Gastrocnemius medialis (tissue), 4 donors: ENCODE measurements at regions not wholly inside any gene's neighbourhood (a gene's known extent, or its start where the extent isn't known, plus 50 kb on each side); places are given as distances from the start of the nearest gene placed in this dataset.
"Not testable (repeated sequence)": the region's sequence is repeated elsewhere in the genome, so short reads cannot be mapped to it uniquely, and the experiment has no call there.

Source experiments
- ATAC-seq, 2 donors: fragments of 150-250 bp; one replicate each; pipeline ENCODE4 v1.9.1; 2016
- DNase-seq, 2 donors: peaks; one replicate each; pipeline ENCODE4 v3.0.0-alpha.2; 2019
- H3K27ac ChIP-seq, 4 donors: fragments of 200-600 bp; sonication (generic); 1 replicate in 1 of 4; 2 replicates in 3 of 4; pipeline ENCODE4 v1.5.1; 2016 to 2018; ENCODE audit warnings: mild to moderate bottlenecking in 2 of 4, moderate library complexity in 1 of 4
- H3K27me3 ChIP-seq, 3 donors: fragments of 200-600 bp; sonication (generic) in 2 of 3; 1 replicate in 1 of 3; 2 replicates in 2 of 3; pipeline versions ENCODE4 v1.5.1 to v1.6.0; 2016 to 2019; ENCODE audit warnings: mild to moderate bottlenecking in 1 of 3, moderate library complexity in 1 of 3
- H3K36me3 ChIP-seq, 2 donors: fragments of 200-600 bp; sonication (generic) in 1 of 2; one replicate each; pipeline ENCODE4 v1.5.1; 2017 to 2018
- H3K4me1 ChIP-seq, 2 donors: fragments of 200-600 bp; sonication (generic) in 1 of 2; one replicate each; pipeline ENCODE4 v1.5.1; 2016 to 2017; ENCODE audit warnings: mild to moderate bottlenecking in 2 of 2
- H3K4me3 ChIP-seq, 4 donors: fragments of 200-600 bp; sonication (generic) in 3 of 4; 1 replicate in 1 of 4; 2 replicates in 3 of 4; pipeline ENCODE4 v1.5.1; 2016 to 2019; ENCODE audit warnings: mild to moderate bottlenecking in 2 of 4
- H3K9me3 ChIP-seq, 3 donors: fragments of 200-600 bp; sonication (generic) in 2 of 3; 1 replicate in 1 of 3; 2 replicates in 2 of 3; pipeline ENCODE4 v1.5.1; 2016 to 2019
- POLR2A ChIP-seq, 2 donors: fragments of 450-650 bp; IDR thresholded peaks; one replicate each; pipeline ENCODE4 v1.6.1; 2017; ENCODE audit warnings: antibody characterized with exemption in 2 of 2, mild to moderate bottlenecking in 2 of 2, moderate library complexity in 2 of 2
- in situ Hi-C, 4 donors: fragments of 200-750 bp; cut with MboI; loops; one replicate each; pipeline versions ENCODE4 v1.15.0 to v1.8.0; 2017; ENCODE audit warnings: low sequenced_read_pairs in 4 of 4
- intact Hi-C: fragments of 100-400 bp; cut with DNase I; formaldehyde crosslinking; loops from one replicate; pipeline ENCODE4 v1.15.1; 2023; ENCODE audit warnings: low total_unique reads
- TF ChIP-seq, protein P1 (sequence below), 5 experiments: fragments of 450-650 bp in 3 of 5; fragments of 200-600 bp in 2 of 5; sonication (generic) in 2 of 5; IDR thresholded peaks in 4 of 5; conservative IDR thresholded peaks in 1 of 5; 1 replicate in 4 of 5; 2 replicates in 1 of 5; pipeline ENCODE4 v1.5.1; 2016 to 2019; ENCODE audit warnings: antibody characterized with exemption in 5 of 5, mild to moderate bottlenecking in 3 of 5, moderate library complexity in 3 of 5

DNA sequence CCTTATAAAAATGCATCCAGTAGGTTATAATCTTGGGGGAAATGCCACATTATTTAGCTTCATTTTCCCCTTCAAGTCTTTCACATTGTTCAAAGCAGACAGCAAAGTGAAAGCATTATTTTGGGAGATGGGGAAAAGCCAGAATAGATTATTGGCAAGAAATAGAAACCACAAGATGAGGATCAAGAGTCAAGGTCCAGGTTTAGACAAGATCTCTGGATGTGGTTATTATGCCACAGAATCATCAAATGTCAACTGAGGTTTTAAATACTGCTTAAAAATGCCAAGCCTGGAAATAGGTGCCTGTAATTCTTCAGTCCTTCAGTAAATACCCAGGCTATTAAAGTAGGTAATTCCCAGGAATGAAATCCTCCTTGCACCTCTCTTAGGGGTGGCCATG, 65.1 kb upstream of the ALOX12 start:
- peaks cover 0 to 3% of the 10 kb centered on the region in 2 donors for H3K4me1 ChIP-seq
- no peaks in the 10 kb centered on the region for H3K36me3 ChIP-seq
- no peak for DNase-seq
- no peaks in the 10 kb centered on the region for H3K27me3 ChIP-seq
- H3K4me3 ChIP-seq: no peak overlapping the region
- TF ChIP-seq POLR2A (IDR thresholded peaks at IDR 0.05): no peak
- TF ChIP-seq, protein P1, sequence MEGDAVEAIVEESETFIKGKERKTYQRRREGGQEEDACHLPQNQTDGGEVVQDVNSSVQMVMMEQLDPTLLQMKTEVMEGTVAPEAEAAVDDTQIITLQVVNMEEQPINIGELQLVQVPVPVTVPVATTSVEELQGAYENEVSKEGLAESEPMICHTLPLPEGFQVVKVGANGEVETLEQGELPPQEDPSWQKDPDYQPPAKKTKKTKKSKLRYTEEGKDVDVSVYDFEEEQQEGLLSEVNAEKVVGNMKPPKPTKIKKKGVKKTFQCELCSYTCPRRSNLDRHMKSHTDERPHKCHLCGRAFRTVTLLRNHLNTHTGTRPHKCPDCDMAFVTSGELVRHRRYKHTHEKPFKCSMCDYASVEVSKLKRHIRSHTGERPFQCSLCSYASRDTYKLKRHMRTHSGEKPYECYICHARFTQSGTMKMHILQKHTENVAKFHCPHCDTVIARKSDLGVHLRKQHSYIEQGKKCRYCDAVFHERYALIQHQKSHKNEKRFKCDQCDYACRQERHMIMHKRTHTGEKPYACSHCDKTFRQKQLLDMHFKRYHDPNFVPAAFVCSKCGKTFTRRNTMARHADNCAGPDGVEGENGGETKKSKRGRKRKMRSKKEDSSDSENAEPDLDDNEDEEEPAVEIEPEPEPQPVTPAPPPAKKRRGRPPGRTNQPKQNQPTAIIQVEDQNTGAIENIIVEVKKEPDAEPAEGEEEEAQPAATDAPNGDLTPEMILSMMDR (IDR thresholded peaks at IDR 0.05 in 4 of 5, conservative IDR thresholded peaks at IDR 0.05 in 1 of 5): no peak
- no peak overlapping the region for H3K27ac ChIP-seq
- no peak for ATAC-seq
- no peaks in the 10 kb centered on the region for H3K9me3 ChIP-seq
- intact Hi-C loops: no loop called here
- in situ Hi-C loops: no loop called here

DNA sequence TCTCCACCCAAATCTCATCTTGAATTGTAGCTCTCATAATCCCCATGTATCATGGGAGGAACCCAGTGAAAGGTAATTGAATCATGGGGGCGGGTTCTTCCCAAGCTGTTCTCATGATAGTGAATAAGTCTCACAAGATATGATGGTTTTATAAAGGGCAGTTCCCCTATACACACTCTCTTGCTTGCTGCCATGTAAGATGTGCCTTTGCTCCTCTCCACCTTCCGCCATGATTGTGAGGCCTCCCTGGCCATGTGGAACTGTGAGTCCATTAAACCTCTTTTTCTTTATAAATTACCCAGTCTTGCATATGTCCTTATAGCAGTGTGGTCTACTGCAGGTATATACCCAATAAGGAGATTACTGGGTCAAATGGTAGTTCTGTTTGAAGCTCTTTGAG, 61.3 kb upstream of the ALOX12 start:
- H3K27me3 ChIP-seq, H3K36me3 ChIP-seq, H3K9me3 ChIP-seq, H3K27ac ChIP-seq, ATAC-seq, H3K4me3 ChIP-seq, in situ Hi-C loops, intact Hi-C loops, DNase-seq: not testable (repeated sequence)
- peaks cover 0 to 11% of the 10 kb centered on the region in 2 donors for H3K4me1 ChIP-seq

DNA sequence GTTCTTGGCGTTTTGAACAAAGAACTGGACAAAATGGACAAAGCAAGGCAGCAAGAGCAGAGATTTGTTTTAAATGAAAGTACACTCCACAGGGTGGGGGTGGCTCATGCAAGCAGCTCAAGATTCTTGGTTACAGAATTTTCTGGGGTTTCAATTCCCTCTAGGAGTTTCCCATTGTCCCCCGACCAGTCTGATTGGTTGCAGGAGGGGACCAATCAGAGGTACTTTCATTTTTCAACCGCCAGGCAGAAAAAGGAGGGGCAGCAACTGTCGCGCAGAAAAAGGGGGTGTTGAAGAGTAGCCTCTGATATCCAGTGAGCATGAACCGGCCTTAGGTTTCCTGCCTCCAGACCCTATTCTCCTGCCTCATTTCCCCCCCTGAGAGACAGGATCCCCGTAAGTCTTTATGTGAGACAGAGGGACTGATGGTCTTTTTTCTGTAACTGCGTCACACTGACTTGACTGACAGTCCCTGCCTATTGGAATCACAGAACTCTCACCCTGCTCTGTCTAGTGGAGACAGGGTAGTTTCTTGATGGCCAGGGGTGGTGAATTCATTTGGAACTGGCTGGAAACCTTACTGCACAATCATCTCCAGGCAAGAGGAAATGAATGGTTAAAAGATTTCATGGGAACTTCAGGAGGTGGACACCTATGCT, 59.4 kb upstream of the ALOX12 start:
- in situ Hi-C loops: no loop called here
- peak; percentile 5 to 45 for DNase-seq
- peak in 1 of 2 donors; percentile 26 for TF ChIP-seq POLR2A (IDR thresholded peaks at IDR 0.05)
- TF ChIP-seq, protein P1 (IDR thresholded peaks at IDR 0.05 in 4 of 5, conservative IDR thresholded peaks at IDR 0.05 in 1 of 5): no peak
- Histone ChIP-seq H3K4me1 (peaks cover 0 to 11% of the 10 kb centered on the region in 2 donors), H3K9me3 (no peaks in the 10 kb centered on the region), H3K27me3 (no peaks in the 10 kb centered on the region), H3K4me3 (peak overlapping the region; percentile 48 to 63 (median 58)), H3K27ac (peak overlapping the region; percentile 58 to 76 (median 71)), H3K36me3 (no peaks in the 10 kb centered on the region)
- intact Hi-C loops: loop anchor here (1.0 kb wide), 1 partner anchor 76 kb away; the partner anchor contains the start of gene RNASEK
- ATAC-seq: peak; percentile 80 to 81

DNA sequence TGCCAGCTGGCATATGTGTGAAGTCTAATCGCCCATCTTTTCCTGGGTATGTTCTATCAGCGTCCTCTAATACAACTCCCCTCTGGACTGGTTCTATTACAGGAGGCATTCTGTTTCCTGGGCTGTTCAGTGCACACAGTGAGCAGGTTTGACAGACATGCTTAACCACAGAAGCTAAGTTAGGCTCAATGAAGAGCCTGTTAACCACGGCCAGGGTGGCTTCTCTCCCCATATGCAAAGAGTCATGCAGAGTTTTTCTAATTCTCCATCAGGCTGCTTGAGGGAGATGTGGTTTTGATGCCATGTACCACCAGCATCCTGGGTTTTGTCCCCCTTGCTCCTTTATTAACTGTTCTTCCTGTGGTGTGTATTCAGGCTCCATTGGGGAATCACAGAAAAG, 57.2 kb upstream of the ALOX12 start:
- TF ChIP-seq, protein P1 (IDR thresholded peaks at IDR 0.05 in 4 of 5, conservative IDR thresholded peaks at IDR 0.05 in 1 of 5): no peak
- no peak for TF ChIP-seq POLR2A (IDR thresholded peaks at IDR 0.05)
- intact Hi-C loops (no loop called here), in situ Hi-C loops (no loop called here)
- ATAC-seq (no peak), DNase-seq (no peak)
- Histone ChIP-seq H3K27me3 (no peaks in the 10 kb centered on the region), H3K9me3 (no peaks in the 10 kb centered on the region), H3K36me3 (no peaks in the 10 kb centered on the region), H3K27ac (no peak overlapping the region), H3K4me3 (no peak overlapping the region), H3K4me1 (peaks cover 0 to 11% of the 10 kb centered on the region in 2 donors)

DNA sequence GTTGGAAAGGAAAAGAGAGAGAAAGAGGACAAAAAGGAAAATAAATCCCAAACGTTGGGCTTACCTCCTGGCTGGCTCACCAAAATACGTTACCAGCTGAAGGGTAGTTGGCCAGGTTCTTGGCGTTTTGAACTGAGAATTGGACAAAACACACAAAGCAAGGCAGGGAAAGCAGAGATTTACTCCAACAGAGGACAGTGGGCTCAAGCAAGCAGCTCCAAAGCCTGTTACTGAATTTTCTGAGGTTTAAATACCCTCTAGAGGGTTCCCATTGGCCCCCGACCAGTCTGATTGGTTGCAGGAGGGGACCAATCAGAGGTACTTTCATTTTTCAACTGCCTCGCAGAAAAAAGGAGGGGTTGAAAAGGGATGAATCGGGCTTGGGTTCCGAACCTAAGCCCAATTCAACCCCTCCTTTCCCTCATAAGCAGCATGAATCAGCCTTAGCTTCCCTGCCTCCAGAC, 55.6 kb upstream of the ALOX12 start:
- TF ChIP-seq POLR2A (IDR thresholded peaks at IDR 0.05): peak in 1 of 2 donors; percentile 27
- TF ChIP-seq, protein P1 (IDR thresholded peaks at IDR 0.05 in 4 of 5, conservative IDR thresholded peaks at IDR 0.05 in 1 of 5): no peak
- Histone ChIP-seq H3K36me3 (no peaks in the 10 kb centered on the region), H3K9me3 (no peaks in the 10 kb centered on the region), H3K4me1 (peaks cover 0 to 11% of the 10 kb centered on the region in 2 donors), H3K27ac (peak overlapping the region; percentile 47 to 71 (median 58)), H3K27me3 (no peaks in the 10 kb centered on the region), H3K4me3 (peak overlapping the region; percentile 51 to 67 (median 58))
- intact Hi-C loops: no loop called here
- DNase-seq: peak; percentile 10 to 37
- in situ Hi-C loops: no loop called here
- ATAC-seq: peak; percentile 64 to 75
